Esophagus mucosa (tissue), 1 donor: ENCODE measurements at regions not wholly inside any gene's neighbourhood (a gene's known extent, or its start where the extent isn't known, plus 50 kb on each side); places are given as distances from the start of the nearest gene placed in this dataset.
"Not testable (repeated sequence)": the region's sequence is repeated elsewhere in the genome, so short reads cannot be mapped to it uniquely, and the experiment has no call there.

Experiments
- ATAC-seq: fragments of 200-7000 bp; cut with Tn5 transposase; one replicate; pipeline ENCODE4 v1.9.1; 2020
- donor health status: DM: yes; HTN: yes; CAD: no.

GRCh38 chr13:24931450-24932251, 164.3 kb upstream of the PABPC3 start:
- no peak for ATAC-seq

GRCh38 chr13:24933106-24934023, 162.6 kb upstream of the PABPC3 start:
- ATAC-seq, result not testable (repeated sequence)

- ATAC-seq, result peak; percentile 67
Measured at GRCh38 chr13:24934024-24934385, 161.9 kb upstream of the PABPC3 start.

- ATAC-seq, result no peak
Measured at GRCh38 chr13:24938966-24939365, 157.0 kb upstream of the PABPC3 start.

GRCh38 chr13:24941023-24941713, 154.8 kb upstream of the PABPC3 start:
- not testable (repeated sequence) for ATAC-seq

- no peak for ATAC-seq
Measured at GRCh38 chr13:24943136-24943535, 152.8 kb upstream of the PABPC3 start.

- ATAC-seq, result not testable (repeated sequence)
Measured at GRCh38 chr13:24944073-24944472, 151.9 kb upstream of the PABPC3 start.

GRCh38 chr13:24948977-24949376, 147.0 kb upstream of the PABPC3 start:
- not testable (repeated sequence) for ATAC-seq

GRCh38 chr13:24950611-24951010, 145.3 kb upstream of the PABPC3 start:
- ATAC-seq, result not testable (repeated sequence)

- not testable (repeated sequence) for ATAC-seq
Measured at GRCh38 chr13:24967970-24968369, 128.0 kb upstream of the PABPC3 start.

- not testable (repeated sequence) for ATAC-seq
Measured at GRCh38 chr13:24968416-24968815, 127.5 kb upstream of the PABPC3 start.

GRCh38 chr13:24973102-24973501, 122.8 kb upstream of the PABPC3 start:
- ATAC-seq, result not testable (repeated sequence)

- not testable (repeated sequence) for ATAC-seq
Measured at GRCh38 chr13:24981181-24981803, 114.6 kb upstream of the PABPC3 start.

- peak; percentile 76 for ATAC-seq
Measured at GRCh38 chr13:24982333-24982999, 113.5 kb upstream of the PABPC3 start.

- no peak for ATAC-seq
Measured at GRCh38 chr13:24983094-24983493, 112.8 kb upstream of the PABPC3 start.

GRCh38 chr13:24984134-24984533, 111.8 kb upstream of the PABPC3 start:
- ATAC-seq, result no peak

- no peak for ATAC-seq
Measured at GRCh38 chr13:24985107-24985506, 110.8 kb upstream of the PABPC3 start.

- ATAC-seq, result no peak
Measured at GRCh38 chr13:24985896-24986295, 110.0 kb upstream of the PABPC3 start.

GRCh38 chr13:24986826-24987225, 109.1 kb upstream of the PABPC3 start:
- no peak for ATAC-seq

- not testable (repeated sequence) for ATAC-seq
Measured at GRCh38 chr13:24989959-24990358, 106.0 kb upstream of the PABPC3 start.

GRCh38 chr13:24992946-24993345, 103.0 kb upstream of the PABPC3 start:
- ATAC-seq, result not testable (repeated sequence)
